ENCODE measurements at regions not wholly inside any gene's neighbourhood (a gene's known extent, or its start where the extent isn't known, plus 50 kb on each side); places are given as distances from the start of the nearest gene placed in this dataset.

DNA sequence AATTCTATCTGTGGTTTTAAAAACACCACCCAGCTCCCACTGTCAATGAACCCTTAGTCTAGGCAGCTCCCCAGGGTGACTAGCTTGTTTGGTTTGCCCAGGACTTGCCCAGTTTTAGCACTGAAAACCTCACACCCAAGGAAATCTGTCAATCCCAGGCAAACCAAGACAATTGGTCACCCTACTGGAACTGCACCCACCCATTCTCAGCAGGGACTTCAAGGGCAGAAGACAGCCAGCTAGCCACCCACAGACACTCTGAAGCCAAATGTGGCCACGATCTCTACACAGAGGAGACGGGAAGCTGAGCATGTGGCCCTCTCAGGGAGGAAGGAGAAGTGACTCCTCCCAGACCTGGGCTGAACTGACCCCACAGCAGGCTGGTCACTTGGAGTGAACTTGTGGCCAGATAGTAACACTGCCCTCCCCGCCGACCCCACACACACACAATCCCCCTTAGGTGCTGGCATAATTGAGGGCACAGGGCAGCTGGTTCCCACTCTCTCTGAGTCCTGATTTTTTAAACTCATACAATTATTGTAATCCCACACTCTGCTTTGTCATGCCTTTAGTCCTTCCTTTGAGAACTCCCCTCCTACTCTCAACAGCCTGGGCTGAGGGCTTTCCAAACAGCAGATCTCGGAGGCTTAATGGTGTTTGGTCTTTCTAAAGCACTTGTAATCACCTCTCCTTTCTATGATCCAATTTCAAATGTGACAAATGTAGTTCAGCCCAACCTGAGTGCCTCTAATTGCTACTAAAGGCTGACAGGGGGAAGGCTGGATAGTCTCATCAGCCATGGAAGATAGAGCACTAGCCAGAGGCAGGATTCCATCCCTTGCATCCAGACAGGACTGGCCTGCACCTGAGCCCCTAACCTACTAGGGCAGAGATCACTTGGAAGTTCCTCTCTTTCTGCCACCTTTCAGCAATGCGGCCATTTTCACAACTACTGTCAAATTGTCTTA, 74.7 kb upstream of the DRD2 start:
- DNase-seq (ENCODE audit: low read depth in 1 of 2, low spot score in 2 of 2) (peak in 1 of 2 experiments; percentile 37), FAIRE-seq (no peak)
- no peak overlapping the region for H3K9ac ChIP-seq (replicated peaks in 1 of 4; ENCODE audit: extremely low read depth in 1 of 4, low read depth in 3 of 4, low read length in 3 of 4)
- H4K5ac ChIP-seq (ENCODE audit: insufficient read length, low read depth, low read length): no peak overlapping the region
- no peaks in the 10 kb centered on the region for H3K79me2 ChIP-seq (ENCODE audit: control insufficient read depth in 1 of 2, insufficient read depth in 2 of 2, low read length in 2 of 2)
- no peak overlapping the region for H3K18ac ChIP-seq (ENCODE audit: extremely low read depth, low read length)
- no peak overlapping the region for H2BK5ac ChIP-seq (ENCODE audit: low read depth, low read length)
- H4K20me1 ChIP-seq (replicated peaks in 1 of 2; ENCODE audit: control insufficient read depth in 1 of 2, insufficient read depth in 2 of 2, low read length in 2 of 2): no peaks in the 10 kb centered on the region
- H3K4me3 ChIP-seq (ENCODE audit: extremely low read depth in 1 of 4, insufficient read depth in 2 of 4, low read depth in 3 of 4, low read length in 4 of 4): no peak overlapping the region
- H4K8ac ChIP-seq (ENCODE audit: extremely low read depth, insufficient read depth, low read length): no peak overlapping the region; the same call in 1 of the 2 replicates
- H2BK12ac ChIP-seq (ENCODE audit: low read depth, low read length): no peak overlapping the region; the same call in 1 of the 2 replicates
- peaks cover 0 to 7% (median 5%) of the 10 kb centered on the region in 4 experiments; a peak in 3 of 7 replicates for H3K4me1 ChIP-seq (replicated peaks in 1 of 4; ENCODE audit: control insufficient read depth in 3 of 4, insufficient read depth in 4 of 4, low read length in 3 of 4)
- no peak overlapping the region for H3K27ac ChIP-seq (ENCODE audit: low read depth, low read length)
- no peak overlapping the region for H2BK15ac ChIP-seq (ENCODE audit: low read length)
- no peak overlapping the region for H2AFZ ChIP-seq (ENCODE audit: low read length)
- no peak overlapping the region for H3K23ac ChIP-seq (ENCODE audit: insufficient read length)
- ChIA-PET POLR2A (ENCODE audit: partially characterized antibody) (no interaction called here), CTCF (ENCODE audit: partially characterized antibody) (interaction anchor here (0.8 to 8.8 kb wide), 4 partner anchors 10 to 17 kb away, joined by 3 to 70 read pairs (median 3); no protein-coding TSS in a partner anchor)
- H3K36me3 ChIP-seq (ENCODE audit: control insufficient read depth in 2 of 4, insufficient read depth in 4 of 4, low read length in 3 of 4): no peaks in the 10 kb centered on the region
- no peaks in the 10 kb centered on the region for H3K9me3 ChIP-seq (ENCODE audit: insufficient read depth in 2 of 2, low read depth in 1 of 2, low read length in 1 of 2)
- peak overlapping the region; percentile 22 for H4K91ac ChIP-seq (replicated peaks; ENCODE audit: insufficient read length, low read length)
- no peak for TF ChIP-seq ASH2L (IDR thresholded peaks at IDR 0.05; ENCODE audit: low read length)
- no peak for TF ChIP-seq TEAD4 (IDR thresholded peaks at IDR 0.05; ENCODE audit: low read depth, low read length)
- WGBS, 2 experiments (ENCODE audit: extremely low coverage in 1 of 2, insufficient coverage in 1 of 2, insufficient read length in 1 of 2, insufficient replicate concordance in 2 of 2, low coverage in 1 of 2, low lambda C conversion rate in 2 of 2, missing lambda C conversion rate in 1 of 2): 89% methylated on average over 6 of the region's 6 CpGs; no CpG with 5 or more reads in 1 of the 2 experiments
- no peak overlapping the region for H3K4me2 ChIP-seq (ENCODE audit: insufficient read depth in 1 of 2, low read depth in 2 of 2, low read length in 2 of 2)
- H3K14ac ChIP-seq (ENCODE audit: insufficient read length): no peak overlapping the region
- H2AK5ac ChIP-seq (ENCODE audit: low read depth, low read length): no peak overlapping the region
- H3K4ac ChIP-seq (replicated peaks; ENCODE audit: insufficient read length, low read depth, low read length): no peak overlapping the region
- peaks cover 0 to 3% (median 0%) of the 10 kb centered on the region in 4 experiments; a peak in 3 of 7 replicates for H3K27me3 ChIP-seq (replicated peaks in 1 of 4; ENCODE audit: control insufficient read depth in 3 of 4, extremely low read depth in 1 of 4, insufficient read depth in 3 of 4, low read length in 3 of 4)
- no peak overlapping the region for H3K56ac ChIP-seq (replicated peaks; ENCODE audit: insufficient read length, low read depth, low read length)
- H3K79me1 ChIP-seq (ENCODE audit: low read depth, low read length): no peaks in the 10 kb centered on the region
- H2BK120ac ChIP-seq (replicated peaks; ENCODE audit: low read depth, low read length): no peak overlapping the region
- no peak overlapping the region for H2BK20ac ChIP-seq (ENCODE audit: low read length)
- H3K23me2 ChIP-seq (ENCODE audit: low read depth, low read length): no peaks in the 10 kb centered on the region

Data from H1 (cell line).